HG03097 (cell line): ENCODE measurements at regions not wholly inside any gene's neighbourhood (a gene's known extent, or its start where the extent isn't known, plus 50 kb on each side); places are given as distances from the start of the nearest gene placed in this dataset.

Experiments used
- ATAC-seq: cut with Tn5 transposase; IDR thresholded peaks from one replicate; pipeline ENCODE4 v1.9.1; 2021; ENCODE audit not compliant: unreplicated experiment, low FRiP score

DNA sequence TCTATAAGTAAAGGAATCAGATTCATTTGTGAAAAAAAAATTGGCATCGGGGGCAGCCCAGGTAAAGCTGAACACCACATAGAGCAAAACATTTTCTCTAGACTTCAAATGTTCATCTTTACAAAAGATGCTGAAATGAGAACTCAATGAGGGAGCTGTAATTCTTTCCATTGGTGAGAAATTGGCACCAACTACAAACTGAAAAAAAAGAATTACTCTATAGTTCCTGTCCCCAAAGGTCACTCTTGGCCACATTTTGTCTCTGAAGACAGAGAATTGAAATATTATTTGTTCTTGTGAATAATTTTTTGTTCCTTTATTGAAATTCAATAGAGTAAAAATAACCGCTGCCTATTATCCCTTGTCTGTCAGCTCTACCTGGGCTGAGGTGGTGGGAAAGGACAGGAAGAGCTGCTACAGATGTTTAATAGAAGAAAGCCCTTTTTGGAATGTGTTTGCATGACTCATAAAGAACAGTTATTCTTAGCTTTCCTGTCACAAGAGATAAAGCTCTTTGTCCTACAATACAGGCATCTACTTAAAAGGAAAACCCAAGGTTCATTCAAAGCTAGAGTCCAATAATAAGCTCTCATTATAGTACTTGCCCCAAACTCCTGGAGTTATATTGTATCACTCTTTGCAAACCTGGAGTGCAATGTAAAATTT lies 380.1 kb upstream of the KITLG start:
- ATAC-seq: no peak

DNA sequence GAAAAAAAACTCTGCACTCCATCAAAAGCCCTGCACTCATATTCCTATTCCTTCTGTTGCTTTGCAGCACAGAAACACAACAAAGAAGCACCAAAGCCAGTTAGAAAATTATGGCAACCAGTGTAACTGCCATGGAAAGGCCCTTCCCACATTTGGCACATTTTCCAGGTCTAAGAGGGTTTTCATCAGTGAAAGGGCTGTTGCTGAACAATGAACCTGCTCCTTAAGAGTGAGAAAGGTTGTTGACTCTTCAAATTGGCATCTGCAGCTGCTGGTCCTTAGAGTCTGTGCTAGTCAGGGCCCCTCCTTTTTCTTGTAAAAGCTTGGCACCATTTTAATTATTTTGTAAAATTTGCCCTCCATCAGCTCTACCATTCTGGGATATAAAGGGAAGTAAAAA lies 378.7 kb upstream of the KITLG start:
- ATAC-seq: no peak

- ATAC-seq: no peak
Measured at GRCh38 chr12:88958153-88958552, 377.9 kb upstream of the KITLG start.

GRCh38 chr12:88957358-88957757 lies 377.1 kb upstream of the KITLG start:
- ATAC-seq: no peak

- ATAC-seq: no peak
Measured at GRCh38 chr12:88955531-88955930, 375.3 kb upstream of the KITLG start.

DNA sequence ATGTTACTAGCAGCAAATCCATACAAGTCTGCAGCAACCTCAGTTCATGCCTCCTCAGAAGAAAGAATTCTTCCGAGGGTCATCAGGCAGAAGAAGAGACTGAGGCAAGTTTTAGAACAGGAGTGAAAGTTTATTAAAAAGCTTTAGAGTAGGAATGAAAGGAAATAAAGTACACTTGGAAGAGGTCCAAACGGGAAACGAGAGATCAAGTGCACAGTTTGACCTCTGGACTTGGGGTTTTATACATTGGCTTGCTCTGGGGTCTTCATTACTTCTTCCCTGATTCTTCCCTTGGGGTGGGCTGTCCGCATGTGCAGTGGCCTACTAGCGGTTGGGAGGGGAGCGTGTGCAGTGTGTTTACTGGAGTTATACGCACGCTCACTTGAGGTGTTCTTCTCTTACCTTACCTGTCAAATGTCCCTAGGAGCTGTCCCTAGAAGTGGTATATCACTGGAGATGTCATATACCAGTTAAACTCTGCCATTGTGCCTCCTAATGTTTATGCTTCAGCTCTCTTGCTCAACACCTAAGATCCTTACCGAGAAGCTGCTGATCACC lies 372.8 kb upstream of the KITLG start:
- no peak for ATAC-seq

- no peak for ATAC-seq
Measured at GRCh38 chr12:88952562-88952942, 372.3 kb upstream of the KITLG start.

DNA sequence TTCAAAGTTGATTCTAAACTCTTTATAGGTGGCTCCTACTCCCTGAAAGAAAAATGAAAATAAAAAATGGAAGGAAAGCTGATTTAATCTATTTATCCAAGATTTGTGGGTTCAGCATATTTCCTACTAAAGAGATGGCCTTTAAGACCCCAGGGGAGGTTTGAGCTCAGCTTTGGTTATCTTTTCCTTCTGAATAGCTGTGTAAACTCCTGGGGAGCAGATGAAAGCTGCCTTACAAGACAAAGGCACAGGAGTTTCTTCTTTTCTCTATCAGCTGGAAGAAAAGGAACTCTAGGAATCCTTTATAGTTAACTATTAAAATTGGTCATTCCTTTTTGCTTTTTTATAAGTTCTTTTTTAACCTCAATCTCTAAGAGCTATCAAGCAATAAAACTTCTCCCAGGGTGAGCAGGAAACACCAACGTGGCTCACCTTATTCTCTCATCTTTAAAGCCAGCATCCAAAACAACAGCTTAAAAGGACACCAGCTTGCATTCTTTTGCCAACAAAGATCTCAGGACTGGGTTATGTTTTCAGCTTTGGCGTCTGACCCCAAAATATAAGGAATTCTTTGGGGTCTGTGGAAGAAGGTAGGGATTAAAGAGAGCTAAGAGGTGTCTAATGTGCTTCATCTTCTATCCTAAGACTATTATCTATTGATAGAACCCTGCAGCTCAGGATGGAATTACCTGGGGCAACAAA lies 371.7 kb upstream of the KITLG start:
- no peak for ATAC-seq

- ATAC-seq: no peak
Measured at GRCh38 chr12:88951177-88951576, 370.9 kb upstream of the KITLG start.

- ATAC-seq: no peak
Measured at GRCh38 chr12:88947486-88948043, 367.3 kb upstream of the KITLG start.

DNA sequence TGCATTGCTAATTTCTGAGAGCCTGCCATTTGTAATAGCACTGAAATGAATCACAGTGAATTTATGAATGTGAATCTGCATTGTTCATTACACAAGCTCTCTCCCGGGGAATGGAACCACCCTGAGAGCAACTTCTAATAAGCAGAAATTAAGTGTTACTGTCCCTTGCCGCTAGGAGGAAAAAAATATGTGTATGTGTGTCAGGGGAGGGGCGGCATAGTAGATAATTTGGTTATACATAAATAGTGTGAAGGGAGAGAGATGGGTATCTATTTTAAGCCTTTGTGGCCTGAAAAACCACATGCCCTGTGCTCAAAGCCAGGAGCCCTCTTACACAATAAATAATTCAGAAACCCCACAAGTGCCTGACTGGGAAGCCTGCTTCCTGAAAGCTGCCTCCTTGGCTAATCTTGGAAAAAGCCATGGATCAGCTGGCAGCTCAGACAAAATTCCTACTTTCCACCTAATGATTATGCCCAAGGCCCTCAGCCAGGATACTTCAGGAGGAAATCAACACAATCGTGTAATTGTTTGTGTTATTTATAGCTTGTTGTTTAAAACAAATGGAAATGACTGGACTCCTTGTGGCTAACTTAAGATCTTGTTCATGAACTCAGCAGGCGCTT lies 366.2 kb upstream of the KITLG start:
- no peak for ATAC-seq

GRCh38 chr12:88945051-88945732 lies 364.9 kb upstream of the KITLG start:
- no peak for ATAC-seq

DNA sequence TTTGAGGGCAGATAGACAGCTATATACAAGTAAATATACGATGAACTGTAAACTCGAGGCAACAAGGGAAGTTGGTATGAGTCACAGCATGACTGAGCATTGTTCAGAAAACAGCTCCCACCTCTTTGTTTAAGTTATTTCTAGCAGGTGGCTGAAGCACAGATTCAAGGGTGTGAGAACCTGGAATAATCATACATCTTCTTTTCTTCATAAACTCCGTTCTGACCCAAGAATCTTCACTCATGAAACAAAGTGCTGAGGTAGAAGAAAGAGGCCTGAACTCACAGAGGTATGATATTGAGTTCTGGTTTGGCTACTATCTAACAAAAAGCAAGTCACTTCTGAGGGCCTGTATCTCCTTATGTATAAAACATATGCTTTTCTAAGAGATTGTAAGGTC lies 364.1 kb upstream of the KITLG start:
- no peak for ATAC-seq

- no peak for ATAC-seq
Measured at GRCh38 chr12:88940854-88941253, 360.6 kb upstream of the KITLG start.

- ATAC-seq: no peak
Measured at GRCh38 chr12:88935856-88936255, 355.6 kb upstream of the KITLG start.

DNA sequence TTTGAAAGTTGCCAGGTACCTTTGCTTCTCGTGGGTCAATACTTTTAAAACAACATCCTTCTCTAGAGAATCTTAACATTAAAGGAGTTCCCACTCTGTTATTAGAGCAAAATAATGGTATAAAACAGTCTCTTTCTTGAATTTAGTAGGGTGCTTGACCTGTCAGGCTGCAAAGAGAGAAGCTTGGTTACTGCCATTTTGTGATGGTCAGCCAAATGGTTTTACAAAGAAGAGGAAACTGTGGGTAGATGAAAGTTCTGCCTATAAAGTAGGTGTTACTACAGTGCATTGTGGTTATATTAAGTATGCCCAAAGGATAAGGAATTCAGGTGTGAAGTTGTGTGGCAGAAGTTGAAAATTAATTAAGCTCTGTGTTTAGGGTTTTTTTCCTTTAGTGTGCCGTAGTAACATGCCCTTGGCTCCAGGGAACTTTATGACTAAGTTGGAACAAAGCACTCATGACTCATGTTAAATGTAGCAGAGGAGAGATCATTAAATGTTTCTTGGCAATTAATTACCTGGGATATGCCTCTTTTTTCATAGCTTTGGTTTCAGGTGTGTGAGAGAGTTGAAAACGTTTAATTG lies 354.0 kb upstream of the KITLG start:
- ATAC-seq: no peak

DNA sequence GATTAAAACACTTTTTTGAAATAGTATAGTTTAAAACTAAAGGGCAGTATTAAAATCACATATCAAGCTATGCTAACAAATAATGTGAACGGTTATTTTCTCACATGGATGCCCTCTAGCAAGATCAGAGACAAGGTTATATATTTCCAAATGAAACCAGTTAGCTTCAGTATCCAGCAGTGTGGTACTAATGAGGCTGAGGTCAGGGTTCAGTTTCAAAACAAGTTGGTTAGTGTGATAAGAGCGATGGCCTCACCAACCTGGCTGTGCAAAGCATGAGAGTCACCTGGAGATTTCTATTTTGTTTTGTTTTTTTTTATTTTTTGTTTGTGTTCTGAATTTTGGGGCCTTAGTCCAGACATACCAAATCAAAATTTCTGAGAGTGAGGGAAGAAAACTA lies 352.2 kb upstream of the KITLG start:
- no peak for ATAC-seq

GRCh38 chr12:88931598-88931997 lies 351.3 kb upstream of the KITLG start:
- ATAC-seq: peak; percentile 68

GRCh38 chr12:88925454-88925853 lies 345.2 kb upstream of the KITLG start:
- ATAC-seq: no peak

DNA sequence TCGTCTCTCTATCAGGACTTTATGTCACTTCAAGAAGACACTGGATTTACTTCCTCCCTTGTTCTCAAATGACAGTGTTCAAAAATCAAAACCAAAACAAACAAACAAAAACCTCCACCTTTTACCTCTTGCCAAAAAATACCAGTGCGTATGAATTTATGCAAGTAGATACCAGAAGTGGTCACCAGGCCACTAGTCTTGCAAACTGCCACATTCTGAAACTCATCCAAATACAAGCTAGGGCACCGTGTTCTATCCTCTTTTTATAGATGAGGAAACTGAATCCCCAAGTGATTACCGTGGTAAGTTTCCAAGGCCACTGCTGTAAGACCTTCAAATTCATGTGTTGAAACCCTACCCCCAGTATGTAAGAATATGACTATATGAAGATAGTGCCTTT lies 343.9 kb upstream of the KITLG start:
- no peak for ATAC-seq

GRCh38 chr12:88923631-88924030 lies 343.4 kb upstream of the KITLG start:
- ATAC-seq: no peak
